T-helper 1 cell treated with Interleukin-12 subunit alpha and Interleukin-12 subunit beta and Interleukin-4 antibody, amounts not matched to agents 30 ng/mL and 1 ng/mL, for 36 hours (primary cell): ENCODE measurements at regions not wholly inside any gene's neighbourhood (a gene's known extent, or its start where the extent isn't known, plus 50 kb on each side); places are given as distances from the start of the nearest gene placed in this dataset.

Experiments
- intact Hi-C: fragments of 100-400 bp; cut with micrococcal nuclease; formaldehyde crosslinking; loops from one replicate; pipeline ENCODE4 v1.15.1; 2024

- intact Hi-C loops: loop anchor here (2.0 to 5.0 kb wide), 2 partner anchors 67 to 739 kb away; no protein-coding TSS in a partner anchor
Observed at GRCh38 chr2:190783513-190784263, 96.9 kb upstream of the GLS start.

- intact Hi-C loops: no loop called here
Observed at GRCh38 chr2:190785334-190785733, 95.3 kb upstream of the GLS start.

GRCh38 chr2:190786404-190787166 is 94.0 kb upstream of the GLS start:
- intact Hi-C loops: no loop called here

GRCh38 chr2:190787743-190788235 is 92.8 kb upstream of the GLS start:
- intact Hi-C loops: no loop called here

DNA sequence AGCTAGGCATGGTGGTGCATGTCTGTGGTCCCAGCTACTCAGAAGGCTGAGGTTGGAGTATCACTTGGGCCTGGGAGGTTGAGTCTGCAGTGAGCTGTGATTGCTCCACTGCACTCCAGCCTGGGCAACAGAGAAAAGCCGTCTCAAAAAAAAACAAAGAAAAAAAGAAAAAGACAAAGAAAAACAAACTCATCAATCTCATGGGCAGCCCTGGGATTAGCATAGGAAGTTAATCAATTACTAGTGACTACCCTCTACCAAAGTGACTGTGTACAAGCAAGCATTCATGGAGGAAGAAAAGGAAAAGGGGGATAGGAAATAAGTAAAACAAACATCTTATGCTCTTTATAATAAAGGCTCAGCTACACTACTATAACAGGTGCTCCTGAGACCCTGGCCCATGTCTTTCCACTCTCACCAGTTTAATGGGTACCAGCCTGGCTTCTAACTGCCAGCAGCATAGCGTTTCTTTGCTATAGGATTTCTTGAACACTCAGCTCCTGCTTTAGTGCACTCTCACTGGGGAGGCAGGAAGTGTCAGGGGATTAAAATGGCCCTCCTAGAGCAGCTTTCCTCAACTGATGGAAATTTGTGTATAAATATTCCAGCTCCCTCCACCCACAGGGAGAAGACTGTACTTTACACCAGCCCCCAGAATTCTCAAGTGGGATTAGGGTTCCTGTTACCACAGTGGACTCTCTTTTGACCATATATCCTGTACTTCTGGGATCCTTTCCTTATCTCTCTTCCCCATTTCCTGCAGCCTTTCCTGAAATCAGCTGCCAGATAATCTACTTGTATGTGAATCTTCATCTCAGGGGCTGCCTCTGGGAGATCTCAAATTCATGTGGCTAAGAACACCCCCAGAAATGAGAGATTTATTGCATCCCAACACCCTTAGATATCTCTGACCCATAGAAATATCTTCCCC is 91.3 kb upstream of the GLS start:
- intact Hi-C loops: loop anchor here (5.0 kb wide), 1 partner anchor 53 kb away; no protein-coding TSS in a partner anchor

DNA sequence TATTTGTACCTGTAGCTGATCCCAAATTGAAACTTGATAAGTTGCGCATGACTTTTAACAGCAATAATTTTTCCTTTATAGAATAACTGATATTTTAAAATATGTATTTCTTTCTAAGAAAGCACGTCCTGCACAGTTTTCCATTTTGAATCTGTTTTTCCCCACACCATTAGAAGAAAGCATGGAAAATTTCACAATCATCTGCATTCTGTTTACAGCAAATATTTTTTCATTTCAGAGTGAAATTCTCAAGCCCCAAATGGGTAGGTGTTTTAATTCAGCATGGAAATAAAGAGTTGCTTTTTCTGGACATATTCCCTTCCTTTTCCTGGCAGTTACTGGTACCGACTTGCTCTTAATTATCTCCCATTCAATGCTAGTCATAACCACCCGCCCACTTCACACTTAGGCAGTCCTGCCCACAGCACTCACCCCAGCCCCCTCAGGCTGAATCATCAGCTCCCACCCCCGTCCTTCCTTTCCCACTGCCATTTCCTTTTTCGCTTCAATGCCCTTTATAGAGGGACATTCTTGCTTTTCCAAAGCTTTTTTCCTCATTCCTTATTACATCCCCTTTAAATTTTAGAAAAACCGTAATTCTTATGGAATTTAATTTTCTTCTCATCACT is 89.2 kb upstream of the GLS start:
- intact Hi-C loops: loop anchor here (5.0 kb wide), 1 partner anchor 51 kb away; no protein-coding TSS in a partner anchor

GRCh38 chr2:190791976-190792575 is 88.5 kb upstream of the GLS start:
- intact Hi-C loops: loop anchor here (5.0 kb wide), 1 partner anchor 50 kb away; no protein-coding TSS in a partner anchor

GRCh38 chr2:190792956-190793888 is 87.4 kb upstream of the GLS start:
- intact Hi-C loops: loop anchor here (5.0 kb wide), 1 partner anchor 49 kb away; no protein-coding TSS in a partner anchor

- intact Hi-C loops: loop anchor here (5.0 kb wide), 1 partner anchor 48 kb away; no protein-coding TSS in a partner anchor
Observed at GRCh38 chr2:190794377-190794776, 86.2 kb upstream of the GLS start.

DNA sequence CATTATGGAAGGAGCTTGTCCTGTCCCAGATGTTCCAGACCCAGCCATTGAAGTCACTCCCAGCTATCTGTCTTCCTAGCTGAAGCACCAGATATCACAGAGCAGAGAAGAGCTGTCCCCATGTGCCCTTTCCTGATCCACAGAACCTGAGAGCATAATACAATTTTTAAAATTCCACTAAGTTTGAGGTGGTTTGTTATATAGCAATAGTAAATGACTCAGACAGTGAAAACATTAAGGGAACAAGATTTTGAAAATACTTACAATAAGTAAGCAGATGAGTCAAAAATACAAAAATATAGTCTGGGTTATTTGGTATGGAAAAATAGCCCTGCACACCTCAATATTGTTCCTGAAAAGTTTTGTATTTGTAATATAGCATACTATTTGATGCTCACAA is 85.8 kb upstream of the GLS start:
- intact Hi-C loops: loop anchor here (5.0 kb wide), 1 partner anchor 48 kb away; no protein-coding TSS in a partner anchor

DNA sequence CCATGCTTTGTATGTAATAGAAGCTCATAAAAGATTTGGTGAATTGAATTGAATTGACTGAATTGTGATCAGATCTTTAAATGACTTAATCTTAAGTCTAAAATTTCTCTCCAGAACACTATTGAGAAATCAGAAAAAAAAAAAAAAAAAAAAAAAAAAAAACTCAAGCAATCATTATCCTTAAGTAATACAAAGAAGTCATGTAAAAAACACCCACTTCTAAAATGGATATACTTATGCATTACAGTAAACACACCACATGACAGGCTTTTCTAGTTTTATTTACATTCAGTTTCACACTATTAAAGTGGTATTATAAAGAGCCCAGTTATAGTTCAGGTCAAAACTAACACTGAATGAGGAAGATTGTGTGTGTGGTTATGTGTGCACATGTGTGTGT is 84.9 kb upstream of the GLS start:
- intact Hi-C loops: no loop called here

- intact Hi-C loops: no loop called here
Observed at GRCh38 chr2:190799999-190800398, 80.6 kb upstream of the GLS start.

GRCh38 chr2:190800528-190800927 is 80.1 kb upstream of the GLS start:
- intact Hi-C loops: no loop called here

GRCh38 chr2:190802129-190802528 is 78.5 kb upstream of the GLS start:
- intact Hi-C loops: no loop called here

DNA sequence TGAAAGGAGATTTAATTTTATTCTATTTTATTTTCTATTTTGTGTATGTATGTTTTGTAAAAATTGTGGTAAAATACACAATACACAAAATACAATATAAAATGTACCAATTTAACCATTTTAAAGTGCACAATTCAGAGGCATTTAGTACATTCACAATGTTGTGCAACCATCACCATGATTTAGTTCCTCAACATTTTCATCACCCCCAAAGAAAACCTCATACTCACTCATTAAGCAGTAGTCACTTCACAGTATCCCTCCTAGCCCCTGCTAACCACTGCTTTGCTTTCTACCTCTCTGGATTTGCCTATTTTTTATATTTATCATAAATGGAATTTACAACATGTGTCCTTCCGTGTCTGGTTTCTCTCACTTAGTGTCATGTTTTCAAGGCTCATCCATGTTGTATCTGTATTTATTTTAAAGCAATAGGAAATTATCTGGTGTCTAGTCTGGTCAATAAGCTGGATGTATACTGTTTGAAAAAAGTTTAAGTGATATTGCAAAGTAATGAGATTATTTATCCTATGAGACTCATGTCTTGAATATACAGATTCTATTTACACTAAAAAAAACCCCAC is 77.9 kb upstream of the GLS start:
- intact Hi-C loops: no loop called here

DNA sequence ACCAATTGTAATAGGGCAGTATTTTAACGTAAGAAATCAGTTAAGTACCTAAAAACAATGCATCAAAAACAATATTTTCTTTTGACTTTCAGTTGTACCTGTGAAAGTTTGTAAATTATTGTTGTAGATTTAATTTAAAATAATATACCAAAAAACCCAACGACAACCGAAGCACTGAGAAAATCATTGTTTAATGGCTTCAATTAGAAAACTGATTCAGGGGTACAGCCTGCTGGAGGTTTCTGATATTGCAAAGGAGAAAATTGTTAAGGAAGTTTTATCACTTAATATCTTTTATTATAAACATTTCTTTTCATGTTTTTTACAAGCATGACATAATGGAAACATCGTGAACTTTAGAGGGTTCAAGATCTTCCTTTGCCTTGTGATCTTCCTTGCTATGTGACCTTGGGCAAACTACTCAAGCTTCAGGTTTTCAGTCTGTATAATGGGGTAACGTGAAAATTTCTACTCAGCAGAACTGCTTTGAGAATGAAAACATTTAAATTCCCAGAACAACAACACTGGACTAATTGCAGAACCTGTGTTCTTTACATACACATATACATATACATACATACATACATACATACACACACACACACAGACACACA is 76.3 kb upstream of the GLS start:
- intact Hi-C loops: loop anchor here (1.0 to 2.0 kb wide), 3 partner anchors 23 to 780 kb away; no protein-coding TSS in a partner anchor

DNA sequence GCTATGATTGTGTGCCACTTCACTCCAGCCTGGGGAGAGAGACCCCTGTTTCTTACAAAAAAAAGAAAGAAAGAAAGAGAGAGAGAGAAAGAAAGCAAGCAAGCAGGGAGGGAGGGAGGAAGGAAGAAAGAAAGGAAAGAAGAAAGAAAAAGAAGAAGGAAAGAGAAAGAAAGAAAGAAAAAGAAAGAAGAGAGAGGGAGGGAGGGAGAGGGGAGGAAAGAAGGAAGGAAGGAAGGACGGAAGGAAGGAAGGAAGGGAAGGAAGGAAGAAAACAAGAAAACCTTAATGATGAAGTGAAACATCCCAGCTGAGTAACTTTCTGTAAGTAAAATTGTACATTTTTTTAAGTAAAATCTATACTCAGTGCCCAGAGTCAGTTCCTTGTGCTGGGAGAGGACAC is 75.5 kb upstream of the GLS start:
- intact Hi-C loops: loop anchor here (2.0 kb wide), 1 partner anchor 24 kb away; no protein-coding TSS in a partner anchor

DNA sequence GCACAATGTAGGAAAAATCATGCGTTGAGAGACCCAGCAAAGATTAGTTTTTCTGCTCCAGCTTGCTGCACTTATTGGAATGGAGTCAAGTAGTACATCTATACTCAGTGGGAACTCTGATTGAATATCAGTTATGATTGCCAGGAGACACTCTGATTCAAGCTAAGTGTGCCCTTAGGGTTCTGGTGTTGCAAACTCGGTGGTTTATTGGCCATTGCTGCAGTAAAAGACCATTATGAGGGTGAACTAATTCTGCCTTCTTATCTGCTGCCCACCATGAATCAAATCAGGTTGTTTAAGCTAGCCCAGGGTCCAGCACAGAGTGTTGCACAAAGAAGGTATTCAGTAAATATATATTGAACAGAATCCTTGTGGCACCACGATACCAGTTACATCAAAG is 74.8 kb upstream of the GLS start:
- intact Hi-C loops: loop anchor here (2.0 kb wide), 1 partner anchor 25 kb away; no protein-coding TSS in a partner anchor
